Right kidney (tissue), 1 donor: ENCODE measurements at regions not wholly inside any gene's neighbourhood (a gene's known extent, or its start where the extent isn't known, plus 50 kb on each side); places are given as distances from the start of the nearest gene placed in this dataset.
"Not testable (repeated sequence)": the region's sequence is repeated elsewhere in the genome, so short reads cannot be mapped to it uniquely, and the experiment has no call there.

ENCODE experiments used
- DNase-seq: peaks from one replicate; pipeline ENCODE4 v3.0.0-alpha.2; 2016

DNA sequence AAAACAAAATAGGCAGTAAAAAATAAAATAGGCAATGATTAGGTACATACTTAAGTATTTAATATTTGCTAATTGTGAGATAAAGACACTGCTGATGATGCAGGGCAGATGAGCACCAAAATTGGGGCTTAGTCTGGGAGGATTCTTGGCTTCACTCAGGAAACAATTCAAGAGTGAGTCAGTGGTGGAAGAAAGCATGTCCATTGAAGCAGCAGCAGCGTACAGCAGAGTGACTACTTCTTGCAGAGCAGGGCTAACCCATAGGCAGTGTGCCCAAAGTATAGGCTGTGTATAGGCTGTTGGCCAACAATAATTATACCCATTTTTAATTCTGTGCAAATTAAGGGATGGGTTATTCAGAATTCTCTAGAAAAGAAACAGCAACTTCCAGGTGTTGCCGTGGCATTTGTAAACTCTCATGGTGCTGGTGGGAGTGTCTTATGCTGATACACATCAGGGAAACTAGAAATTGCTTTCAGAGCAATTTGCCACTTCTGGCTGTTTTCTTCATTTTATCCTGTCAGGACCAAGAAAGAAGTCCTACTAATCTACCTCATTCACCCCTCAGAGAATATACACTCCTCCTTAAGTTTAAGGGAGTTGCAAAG lies 317.3 kb upstream of the NAALADL2 start:
- no peak for DNase-seq

DNA sequence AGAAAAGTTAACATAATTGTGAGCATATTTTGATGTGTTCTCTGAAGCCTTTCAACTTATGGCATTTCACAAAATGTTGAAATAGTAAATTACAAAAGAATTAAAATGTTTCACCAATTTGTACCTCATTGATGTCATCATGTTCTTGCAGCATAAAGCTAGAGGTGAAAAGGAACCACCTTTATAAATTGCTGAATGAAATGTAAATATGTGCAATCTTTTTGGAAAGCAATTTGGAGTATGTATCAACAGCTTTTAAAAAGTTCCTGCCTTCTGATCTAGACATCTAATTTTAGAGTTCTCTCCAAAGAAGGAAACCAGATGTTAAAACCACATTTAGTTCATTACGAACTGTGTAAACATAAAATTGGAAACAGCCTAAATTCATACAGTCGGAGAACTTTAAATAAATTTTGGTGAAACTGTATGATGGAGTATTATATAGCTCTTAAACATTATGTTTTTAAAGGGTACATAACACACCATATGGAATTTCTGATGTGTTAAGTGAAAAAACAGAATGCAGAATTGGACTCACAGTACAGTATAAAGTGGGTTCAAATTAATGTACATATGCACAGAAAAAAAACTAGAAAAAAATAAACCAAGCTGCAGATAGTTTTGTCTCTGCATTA lies 311.2 kb upstream of the NAALADL2 start:
- no peak for DNase-seq

DNA sequence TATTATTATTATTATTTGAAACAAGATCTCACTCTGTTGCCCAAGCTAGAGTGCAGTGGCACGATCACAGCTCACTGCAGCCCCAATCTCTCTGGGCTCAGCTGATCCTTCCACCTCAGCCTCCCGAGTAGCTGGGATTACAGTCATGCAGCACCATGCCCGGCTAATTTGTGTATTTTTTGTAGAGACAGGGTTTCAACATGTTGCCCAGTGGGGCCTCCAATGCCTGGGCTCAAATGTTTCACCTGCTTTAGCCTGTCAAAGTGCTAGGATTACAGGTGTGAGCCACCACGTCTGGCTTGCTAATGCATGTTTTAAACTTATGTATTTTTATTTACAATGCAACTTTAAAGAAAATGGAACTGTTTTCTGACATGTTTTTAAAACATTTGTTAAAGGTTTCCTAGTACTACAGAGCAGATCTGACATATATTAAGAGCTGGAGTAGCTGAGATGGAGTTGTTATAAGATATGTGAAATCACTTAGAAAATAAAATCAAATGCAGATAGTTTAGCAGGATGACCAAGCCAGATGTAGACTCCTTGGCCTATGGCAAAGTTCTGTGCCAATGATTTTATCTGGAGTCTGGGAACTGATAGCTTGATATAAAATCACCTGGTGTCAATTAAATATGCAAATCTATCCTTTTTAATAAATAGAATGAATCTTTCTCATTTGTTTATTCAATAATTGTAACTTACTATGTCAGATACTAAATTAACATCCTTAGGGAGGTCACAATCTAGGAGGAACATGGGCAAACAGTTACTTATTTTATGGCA lies 310.1 kb upstream of the NAALADL2 start:
- no peak for DNase-seq

DNA sequence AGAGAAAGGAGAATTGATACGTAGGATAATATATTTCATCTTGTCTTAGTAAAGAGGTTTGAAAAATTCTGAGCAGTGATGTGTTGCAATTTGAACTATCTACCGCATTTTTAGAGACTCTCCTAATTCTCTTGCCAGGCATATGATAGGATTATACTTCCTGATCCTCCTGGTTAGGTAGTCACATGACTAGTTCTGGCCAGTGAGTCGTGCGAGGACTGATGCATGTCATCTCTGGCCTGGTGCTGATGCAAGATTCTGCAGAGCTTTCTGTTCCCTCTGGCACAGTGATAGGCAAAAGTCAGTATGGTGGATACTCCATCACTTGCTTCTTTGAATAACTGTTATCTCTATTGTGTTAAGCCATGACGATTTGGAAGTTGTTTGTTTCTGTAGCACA lies 277.6 kb upstream of the NAALADL2 start:
- no peak for DNase-seq

DNA sequence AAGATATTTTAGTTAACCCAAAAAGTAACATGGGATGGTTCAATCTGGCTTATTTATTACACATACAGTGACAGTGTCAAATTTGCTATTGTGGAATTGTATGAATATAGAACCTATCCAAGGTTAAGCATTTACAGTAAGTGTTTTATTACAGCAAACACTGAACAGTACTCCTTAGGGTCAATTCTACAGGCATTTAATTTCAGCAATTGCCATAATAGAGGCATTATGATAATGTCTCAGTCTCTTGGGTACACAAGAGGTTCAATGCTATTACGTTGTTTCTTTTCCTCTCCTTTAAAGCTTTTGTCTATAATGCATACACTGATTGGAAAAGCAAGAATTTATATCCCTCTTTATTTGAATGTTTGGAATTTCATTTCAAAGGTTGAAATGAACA lies 275.7 kb upstream of the NAALADL2 start:
- no peak for DNase-seq

DNA sequence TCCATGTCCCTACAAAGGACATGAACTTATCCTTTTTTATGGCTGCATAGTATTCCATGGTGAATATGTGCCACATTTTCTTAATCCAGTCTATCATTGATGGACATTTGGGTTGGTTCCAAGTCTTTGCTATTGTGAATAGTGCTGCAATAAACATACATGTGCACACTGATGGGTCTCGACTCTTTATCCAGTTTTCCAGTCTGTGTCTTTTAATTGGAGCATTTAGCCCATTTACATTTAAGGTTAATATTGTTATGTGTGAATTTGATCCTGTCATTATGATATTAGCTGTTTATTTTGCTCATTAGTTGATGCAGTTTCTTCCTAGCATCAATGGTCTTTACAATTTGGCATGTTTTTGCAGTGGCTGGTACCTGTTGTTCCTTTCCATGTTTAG lies 272.0 kb upstream of the NAALADL2 start:
- DNase-seq, result not testable (repeated sequence)

DNA sequence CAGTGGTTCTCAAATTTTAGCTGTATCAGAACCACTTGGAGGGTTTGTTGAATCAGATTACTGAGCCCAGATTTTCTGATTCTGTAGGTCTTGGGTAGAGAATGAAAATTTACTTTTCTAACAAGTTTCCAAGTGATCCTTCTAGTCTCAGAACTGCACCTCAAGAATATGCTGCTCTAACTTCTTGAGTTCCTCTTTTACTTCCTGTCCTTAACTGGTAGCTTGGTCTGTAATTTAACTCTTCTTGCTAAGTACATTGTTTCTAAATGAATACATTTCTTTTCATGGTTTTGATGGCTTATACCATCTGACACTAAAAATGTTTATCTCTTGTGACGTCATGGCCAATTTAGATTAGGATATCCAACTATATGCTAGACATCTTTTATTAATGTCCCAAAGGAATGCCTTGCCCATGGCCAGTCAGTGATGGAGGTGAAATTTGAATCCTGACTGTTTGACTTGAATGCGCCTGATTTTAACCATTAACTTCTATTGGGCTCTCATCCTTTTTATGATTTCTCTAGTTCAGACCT lies 262.6 kb upstream of the NAALADL2 start:
- no peak for DNase-seq

DNA sequence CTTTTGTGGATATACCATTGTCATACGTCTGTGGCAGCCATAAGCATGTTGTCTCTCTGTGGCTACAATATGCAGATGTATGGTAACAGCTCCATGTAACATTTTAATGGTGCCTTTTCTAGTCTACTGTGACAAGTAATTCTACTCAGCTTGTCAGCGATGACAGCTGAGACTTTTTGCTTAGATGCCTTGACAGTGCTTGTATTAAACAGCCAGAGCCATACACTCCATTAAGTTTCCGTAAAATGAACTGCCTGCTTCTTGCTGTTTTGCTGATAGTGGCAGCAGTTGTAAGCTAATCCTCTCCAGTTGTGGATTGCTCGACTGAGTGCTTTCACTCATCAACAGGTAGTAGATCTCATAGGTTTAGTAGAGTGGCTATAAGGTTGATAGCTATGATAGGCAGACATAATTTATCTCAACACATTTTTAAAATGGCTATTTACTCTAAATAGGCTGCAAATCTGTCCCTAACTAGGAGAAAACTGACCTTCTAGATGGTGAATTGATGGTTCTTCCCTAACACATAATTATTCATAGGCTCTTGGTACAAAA lies 260.2 kb upstream of the NAALADL2 start:
- DNase-seq, result no peak

DNA sequence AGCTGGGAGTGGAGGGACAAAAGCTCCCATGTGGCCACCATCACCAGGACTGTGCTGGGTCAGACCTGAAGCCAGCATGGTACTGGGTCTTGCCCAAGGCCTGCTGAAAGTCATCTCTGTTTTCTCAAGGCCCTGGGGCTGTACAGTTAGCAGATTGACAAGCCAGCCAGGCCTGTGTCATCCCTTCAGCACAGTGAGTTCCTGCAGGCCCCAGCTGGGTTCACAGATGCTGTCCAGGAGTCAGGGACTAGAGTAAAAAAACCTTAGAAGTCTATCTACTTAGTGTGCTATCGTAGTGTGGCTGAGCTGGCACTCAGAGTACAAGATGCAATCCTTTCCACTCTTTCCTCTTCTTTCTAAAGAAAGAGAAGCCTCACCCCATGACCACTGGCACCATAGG lies 246.0 kb upstream of the NAALADL2 start:
- DNase-seq, result no peak

DNA sequence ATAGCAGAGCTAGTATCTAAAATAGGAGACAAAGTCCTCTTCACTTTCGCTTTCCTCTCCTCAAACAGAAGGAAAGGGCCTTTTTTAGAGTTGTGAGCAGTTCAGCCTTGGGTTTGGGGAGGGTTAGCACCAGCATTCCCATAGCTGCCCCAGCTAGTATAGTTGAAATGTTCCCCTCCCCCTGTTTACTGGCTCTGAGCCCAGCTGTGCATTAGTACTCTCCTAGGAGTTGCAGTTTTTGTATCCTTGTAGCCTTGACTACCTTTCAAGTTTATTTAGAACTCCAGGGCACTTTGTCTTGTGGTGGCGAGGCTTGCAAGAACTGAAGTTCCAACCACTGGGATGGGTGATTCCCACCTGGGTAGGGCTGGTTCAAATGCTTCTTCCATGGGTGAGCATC lies 245.1 kb upstream of the NAALADL2 start:
- DNase-seq, result no peak

DNA sequence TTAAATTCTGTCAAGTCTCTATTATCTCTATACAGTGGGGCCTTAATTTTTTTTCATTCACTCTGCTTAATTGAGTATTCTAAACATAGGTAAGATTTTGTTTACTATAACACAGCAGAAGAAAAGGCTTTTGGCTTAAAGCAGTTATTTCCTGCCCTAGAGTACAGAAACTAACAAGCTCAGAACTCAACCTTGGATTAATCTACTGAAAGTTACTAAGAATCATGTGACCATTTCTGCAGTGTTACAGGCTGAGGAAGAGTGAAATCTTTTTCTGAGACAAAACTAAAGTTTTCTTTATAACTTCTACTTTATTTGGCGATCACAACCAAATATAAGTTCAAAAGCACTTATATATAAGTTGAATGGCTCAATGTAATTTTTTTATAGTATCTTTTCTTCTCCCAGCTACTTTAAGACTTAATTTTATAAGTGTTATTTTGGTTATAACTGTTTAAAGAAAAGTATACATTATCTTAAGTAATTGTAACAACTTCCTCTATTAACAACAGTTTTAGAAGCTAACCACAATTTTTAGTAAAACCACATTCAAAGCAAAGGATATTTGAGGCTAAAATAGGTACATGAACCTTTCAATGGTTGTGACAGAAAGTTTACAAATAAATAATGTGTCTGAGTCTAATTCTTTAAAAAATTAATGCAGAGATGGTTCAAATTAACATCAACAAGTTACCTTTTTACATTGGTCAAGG lies 240.6 kb upstream of the NAALADL2 start:
- no peak for DNase-seq

DNA sequence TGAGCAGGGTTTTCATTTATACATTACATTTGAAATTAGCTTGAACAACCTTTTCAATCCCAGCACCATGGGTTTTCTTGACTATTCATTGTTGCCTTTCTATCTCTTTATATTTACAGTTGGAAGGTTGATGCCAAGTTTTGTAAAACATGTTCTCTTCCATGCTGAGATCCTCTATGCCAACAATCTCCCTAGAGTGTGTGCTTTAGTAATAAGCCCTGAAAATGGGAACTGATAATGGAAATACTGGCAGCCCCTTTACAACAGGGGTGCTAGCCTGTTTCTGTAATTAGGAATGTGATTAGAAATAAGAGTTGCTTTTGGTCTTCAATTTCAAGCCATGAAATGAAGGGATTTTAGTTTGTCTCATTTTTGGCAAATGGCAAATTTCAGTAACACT lies 239.9 kb upstream of the NAALADL2 start:
- no peak for DNase-seq

DNA sequence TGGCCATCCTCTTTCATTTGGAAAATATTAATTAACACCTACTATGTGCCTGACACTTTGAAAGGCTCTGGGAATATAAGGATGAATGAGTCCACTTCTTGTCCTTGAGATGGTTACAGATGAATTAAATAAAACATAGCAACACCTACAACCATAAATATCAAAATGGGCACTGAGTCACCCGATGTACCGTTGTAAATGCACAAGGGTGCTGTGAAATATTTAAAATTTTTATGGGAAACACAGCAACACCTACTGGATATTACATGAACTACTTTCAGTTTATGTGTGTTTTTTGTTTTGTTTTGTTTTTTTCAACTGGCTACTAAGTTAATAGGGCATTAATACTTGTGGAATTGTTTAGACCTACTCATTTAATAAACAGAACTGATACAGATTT lies 239.0 kb upstream of the NAALADL2 start:
- no peak for DNase-seq

DNA sequence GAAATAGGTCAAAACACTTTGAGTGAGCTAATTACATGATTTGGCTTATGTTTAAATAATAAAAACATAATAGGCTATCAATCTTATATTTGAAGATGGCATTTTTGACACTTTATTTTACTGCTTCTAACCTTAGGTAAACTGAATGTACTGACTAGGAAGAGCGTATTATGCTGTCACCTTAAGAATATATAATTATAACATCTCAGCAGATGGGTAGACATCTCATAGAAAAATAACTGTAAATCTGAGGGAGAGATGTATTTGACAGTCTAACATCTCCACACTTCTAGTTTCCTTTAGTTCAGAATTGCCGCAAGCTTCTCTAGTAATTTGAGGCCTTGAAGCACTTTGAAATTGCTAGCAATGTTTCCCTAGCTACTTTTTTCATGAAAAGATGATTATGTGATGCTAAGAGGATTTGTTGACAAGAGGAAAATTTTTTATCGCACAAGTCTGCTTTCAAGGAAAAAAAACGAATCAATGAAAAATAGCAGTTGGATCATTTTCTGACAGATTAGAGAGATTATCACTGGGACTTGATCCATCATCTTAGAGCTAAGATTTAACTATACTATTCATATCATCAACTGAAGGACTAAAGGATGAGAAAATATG lies 238.2 kb upstream of the NAALADL2 start:
- no peak for DNase-seq

DNA sequence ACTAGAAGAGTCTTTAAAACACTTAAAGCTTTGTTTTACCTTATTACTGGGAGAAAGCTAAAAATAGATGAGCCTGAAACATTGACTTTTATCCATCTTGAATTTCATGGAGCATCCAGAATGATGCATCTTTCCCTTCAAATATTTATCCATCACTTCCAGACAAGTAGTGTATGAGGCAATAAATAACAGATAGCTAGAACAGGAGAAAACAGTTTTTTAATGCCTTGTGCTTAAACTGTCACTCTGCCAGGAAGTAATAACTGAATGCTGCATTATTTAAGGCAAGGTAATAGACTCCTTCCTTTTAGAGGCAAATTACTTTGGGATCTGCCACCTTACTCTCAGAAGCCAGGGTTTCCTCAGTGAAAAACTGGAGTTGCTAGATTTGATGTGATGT lies 225.8 kb upstream of the NAALADL2 start:
- no peak for DNase-seq

DNA sequence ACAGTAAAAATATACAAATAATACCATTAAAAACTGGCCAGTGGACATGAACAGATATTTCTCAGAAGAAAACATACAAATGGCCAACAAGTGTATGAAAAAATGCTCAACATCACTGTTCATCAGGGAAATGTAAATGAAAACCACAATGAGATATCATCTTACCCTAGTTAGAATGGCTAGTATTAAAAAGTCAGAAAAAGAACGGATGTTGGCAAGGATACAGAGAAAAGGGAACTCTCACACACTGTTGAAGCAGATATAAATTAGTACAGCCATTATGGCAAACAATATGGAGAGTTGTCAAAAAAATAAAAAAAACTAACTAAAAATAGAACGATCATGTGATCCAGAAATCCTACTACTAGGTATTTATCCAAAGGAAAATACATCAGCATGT lies 222.7 kb upstream of the NAALADL2 start:
- DNase-seq, result no peak

DNA sequence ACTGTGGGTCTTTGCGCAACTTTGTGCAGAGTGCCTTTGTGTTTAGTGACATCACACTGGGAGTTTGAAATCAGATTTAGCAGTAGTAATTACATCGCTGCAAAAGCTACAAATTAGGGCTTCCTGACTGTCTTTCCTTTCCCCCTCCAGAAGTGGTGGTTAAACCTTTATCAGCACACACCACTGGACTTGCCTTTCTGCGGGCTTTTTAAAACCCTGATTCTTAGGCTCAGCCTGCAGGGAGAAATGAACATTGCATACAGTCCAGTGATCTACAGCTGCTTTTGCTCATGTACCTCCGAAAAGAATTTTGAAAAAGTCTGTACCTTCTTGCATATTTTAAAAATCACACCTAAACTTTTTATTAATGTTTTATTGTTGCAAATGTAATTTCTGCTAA lies 219.7 kb upstream of the NAALADL2 start:
- no peak for DNase-seq

DNA sequence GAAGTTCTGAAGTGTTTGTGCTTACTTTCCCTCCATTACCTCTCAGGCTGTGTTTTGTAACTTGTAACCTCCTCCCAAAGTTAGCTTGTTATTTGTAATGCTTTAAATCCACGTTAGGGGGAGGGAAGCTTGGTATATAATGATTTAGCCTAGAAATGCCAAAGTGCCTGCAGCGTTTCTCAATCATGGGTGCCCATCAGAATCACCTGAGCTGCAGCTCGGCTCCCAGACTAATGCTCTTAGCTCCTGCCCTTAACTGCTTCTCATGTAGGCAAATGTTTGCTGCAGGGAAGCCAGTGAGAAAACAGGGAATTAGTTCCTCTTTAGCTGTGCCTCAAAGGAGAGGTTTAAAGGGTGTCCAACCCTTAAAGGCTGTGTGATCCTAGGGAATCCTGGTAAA lies 219.2 kb upstream of the NAALADL2 start:
- DNase-seq, result no peak

DNA sequence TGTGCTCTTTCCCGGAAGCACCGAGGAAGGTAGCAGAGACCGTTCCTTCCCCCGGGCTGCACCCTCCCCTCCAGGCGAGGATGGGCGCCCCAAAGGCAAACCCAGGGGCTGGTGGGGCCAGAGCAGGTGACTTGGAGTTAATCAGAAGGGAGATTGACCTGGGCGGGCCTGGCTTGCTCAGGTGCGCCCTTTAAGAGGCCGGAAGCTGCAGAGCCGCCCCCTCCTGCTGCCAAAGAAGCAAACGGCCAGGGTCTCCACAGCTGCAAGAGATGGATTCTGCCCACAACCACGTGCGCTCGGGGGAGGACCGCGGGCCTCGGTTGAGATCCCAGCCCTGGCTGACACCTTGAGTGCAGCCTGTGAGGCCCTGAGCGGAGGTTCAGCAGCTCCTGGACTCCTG lies 218.2 kb upstream of the NAALADL2 start:
- no peak for DNase-seq

DNA sequence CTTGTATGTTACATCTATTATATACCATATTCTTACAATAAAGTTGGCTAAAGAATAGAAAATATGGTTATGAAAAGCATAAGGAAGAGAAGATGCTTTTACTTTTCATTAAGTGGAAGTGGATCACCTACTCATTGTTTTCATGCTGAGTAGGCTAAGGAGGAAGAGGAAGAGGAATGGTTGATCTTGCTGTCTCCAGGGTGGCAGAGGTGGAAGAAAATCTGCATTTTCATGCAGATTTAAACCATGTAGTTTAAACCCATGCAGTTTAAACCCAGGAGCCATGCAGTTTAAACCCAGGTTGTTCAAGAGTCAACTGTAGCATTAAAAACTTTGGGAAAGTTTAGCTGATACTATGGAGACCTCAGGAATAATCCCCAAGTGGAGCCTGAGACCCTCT lies 214.8 kb upstream of the NAALADL2 start:
- DNase-seq, result no peak

DNA sequence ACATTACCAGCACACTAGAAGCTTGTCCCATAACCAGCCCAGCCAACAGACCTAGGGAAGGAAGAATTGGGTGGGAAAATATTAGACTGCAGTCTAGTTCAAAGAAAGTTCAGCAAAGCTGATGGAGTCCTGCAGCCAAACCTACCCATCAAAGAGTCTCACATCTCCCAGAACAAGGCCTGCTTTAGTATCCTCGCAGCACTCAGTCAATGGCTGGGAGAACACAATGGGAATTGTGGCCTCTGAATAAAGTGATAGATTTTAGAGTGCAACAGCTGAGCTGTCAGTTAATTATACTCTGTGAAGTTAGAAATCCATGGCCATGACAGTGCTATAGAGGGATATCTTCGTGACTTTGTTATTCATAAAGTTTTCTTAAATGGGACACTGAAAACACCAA lies 207.2 kb upstream of the NAALADL2 start:
- no peak for DNase-seq

DNA sequence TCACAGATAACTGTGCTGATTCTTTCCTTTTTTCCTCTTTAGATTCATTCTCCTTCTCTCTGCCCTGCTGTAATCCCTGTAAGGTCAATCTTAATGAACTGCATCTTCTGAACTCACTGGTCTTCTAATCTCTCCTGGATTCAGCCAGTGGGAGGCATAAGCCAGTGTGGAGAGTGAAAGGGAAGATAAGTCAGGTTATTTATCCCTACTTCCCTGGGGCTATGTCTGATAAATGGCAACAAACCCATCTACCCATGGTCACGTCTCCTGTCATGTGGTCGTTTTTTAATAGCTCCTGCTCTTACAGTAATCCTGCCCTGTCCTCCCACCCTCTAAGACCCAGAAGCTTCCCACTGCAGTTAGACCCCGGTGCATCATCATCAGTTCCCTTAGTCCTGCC lies 199.6 kb upstream of the NAALADL2 start:
- DNase-seq, result no peak
